GM12874 (cell line): ENCODE measurements at regions not wholly inside any gene's neighbourhood (a gene's known extent, or its start where the extent isn't known, plus 50 kb on each side); places are given as distances from the start of the nearest gene placed in this dataset.

Source experiments
- TF ChIP-seq, protein P1 (sequence below): IDR thresholded peaks from 2 replicates; pipeline ENCODE4 v1.5.1; 2011; ENCODE audit warnings: low read depth, mild to moderate bottlenecking, control low read depth, low read length, moderate library complexity; ENCODE audit not compliant: insufficient read depth

DNA sequence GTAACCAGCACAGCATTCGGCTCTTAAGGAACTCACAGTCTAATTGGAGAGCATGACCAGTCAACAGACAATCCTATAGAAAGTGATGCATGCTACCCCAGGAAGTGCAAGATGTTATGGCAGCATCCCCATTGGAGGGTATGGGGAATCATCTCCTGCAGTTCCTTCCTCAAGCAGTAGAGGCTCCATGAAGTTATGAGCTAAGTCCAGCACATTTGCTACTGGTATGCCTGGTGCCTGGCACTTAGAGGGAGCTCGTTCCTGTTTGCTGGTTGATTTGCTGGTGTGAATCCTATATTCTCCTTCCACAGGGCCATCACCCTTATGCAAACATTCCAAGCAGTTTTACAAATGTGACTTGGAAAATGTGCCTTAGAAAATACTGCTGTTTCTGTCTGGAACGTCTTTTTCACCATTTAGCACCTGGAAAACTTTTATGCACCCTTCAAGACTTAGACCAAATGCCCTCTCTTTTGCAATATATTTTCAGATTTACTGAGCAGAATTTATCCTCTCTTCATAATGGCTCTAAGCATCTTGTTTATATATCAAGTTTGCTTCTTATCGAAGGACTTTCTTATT lies 136.1 kb upstream of the WSCD2 start:
- TF ChIP-seq, protein P1, sequence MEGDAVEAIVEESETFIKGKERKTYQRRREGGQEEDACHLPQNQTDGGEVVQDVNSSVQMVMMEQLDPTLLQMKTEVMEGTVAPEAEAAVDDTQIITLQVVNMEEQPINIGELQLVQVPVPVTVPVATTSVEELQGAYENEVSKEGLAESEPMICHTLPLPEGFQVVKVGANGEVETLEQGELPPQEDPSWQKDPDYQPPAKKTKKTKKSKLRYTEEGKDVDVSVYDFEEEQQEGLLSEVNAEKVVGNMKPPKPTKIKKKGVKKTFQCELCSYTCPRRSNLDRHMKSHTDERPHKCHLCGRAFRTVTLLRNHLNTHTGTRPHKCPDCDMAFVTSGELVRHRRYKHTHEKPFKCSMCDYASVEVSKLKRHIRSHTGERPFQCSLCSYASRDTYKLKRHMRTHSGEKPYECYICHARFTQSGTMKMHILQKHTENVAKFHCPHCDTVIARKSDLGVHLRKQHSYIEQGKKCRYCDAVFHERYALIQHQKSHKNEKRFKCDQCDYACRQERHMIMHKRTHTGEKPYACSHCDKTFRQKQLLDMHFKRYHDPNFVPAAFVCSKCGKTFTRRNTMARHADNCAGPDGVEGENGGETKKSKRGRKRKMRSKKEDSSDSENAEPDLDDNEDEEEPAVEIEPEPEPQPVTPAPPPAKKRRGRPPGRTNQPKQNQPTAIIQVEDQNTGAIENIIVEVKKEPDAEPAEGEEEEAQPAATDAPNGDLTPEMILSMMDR = peak; percentile 61; the same call in 1 of the 2 replicates

DNA sequence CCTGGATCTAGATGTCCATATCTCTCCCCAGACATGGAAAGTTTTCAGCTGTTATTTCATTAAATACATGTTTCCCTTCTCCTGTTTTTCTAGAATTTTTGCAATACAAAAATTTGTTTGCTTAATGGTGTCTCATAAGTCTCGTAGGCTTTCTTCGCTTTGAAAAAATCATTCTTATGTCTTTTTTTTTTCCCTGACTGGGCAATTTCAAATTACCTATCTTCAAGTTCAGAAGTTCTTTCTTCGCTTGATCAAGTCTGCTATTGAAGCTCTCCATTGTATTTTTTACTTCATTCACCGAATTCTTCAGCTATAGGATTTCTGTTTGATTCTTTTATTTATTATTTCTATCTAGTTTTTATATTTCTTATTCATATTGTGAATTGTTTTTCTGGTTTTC lies 130.2 kb upstream of the WSCD2 start:
- TF ChIP-seq, protein P1 = no peak

DNA sequence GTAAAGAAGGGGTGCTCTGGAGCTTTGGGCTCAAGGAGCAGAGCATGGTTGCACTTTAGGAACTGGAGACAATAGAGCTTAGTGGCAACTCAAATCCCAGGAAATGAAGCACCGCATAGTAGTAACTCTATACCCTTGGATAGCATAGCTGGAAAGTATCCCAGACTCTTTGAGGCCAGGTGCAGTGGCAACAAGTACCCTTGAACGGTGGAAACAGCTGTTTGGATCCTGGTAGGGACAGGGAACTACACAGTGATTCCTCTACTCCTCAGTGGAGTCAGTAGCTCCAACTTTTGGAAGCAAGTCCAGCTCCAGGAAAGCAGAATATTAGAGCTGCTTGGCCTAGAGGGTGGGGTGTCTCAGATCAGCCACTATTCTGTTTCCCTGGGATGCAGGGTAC lies 129.0 kb upstream of the WSCD2 start:
- TF ChIP-seq, protein P1 = no peak

DNA sequence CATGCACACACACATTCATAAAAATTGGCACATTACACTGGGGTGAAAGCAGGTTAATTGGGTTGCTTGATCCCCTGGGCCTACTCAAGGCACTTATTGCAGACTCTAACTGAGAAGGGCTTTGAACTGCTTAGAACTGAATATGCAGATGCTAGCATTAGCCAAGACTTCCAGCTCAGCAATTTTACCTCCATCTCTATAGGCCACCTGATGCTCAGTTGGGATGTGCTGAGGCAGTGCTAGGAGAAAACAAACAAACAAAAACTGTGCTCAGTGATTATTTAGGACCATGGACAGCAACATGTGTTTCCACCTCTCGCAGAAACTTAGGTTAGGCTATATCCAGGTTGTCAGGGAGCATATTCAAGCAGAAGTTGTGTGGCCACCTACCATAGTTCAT lies 124.8 kb upstream of the WSCD2 start:
- TF ChIP-seq, protein P1 = no peak

DNA sequence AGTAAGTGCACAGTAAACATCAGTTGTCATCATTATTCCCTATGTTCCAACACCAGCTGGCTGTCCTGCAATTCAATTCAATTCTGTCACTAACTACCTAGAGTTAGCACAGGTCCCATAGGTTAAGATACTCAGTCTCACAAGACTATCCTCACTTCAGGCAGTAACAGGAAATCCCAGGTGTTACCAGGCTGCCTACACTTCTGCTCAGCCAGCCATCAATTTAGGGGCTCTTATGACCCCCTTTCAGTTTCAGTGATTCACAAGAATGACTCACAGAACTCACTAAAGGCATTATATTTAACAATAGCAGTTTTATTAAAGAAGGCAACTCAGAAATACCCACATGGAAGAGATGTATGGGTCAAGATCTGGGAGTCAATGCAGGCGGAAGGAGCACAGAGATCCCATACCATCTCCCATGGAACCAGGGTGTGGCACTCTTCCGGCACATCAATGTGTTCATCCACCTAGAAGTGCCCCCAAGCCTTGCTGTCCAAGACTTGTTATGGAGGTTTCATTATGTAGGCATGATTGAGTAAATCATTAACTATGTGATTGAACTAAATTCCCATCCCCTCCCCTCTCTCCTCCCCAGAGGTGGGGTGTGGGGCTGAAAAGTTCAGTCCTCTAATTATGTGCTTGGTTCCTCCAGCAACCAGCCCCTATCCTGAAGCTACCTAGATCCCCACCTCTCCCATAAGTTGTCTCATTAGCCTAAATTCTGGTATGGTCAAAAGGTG lies 120.8 kb upstream of the WSCD2 start:
- TF ChIP-seq, protein P1 = no peak

DNA sequence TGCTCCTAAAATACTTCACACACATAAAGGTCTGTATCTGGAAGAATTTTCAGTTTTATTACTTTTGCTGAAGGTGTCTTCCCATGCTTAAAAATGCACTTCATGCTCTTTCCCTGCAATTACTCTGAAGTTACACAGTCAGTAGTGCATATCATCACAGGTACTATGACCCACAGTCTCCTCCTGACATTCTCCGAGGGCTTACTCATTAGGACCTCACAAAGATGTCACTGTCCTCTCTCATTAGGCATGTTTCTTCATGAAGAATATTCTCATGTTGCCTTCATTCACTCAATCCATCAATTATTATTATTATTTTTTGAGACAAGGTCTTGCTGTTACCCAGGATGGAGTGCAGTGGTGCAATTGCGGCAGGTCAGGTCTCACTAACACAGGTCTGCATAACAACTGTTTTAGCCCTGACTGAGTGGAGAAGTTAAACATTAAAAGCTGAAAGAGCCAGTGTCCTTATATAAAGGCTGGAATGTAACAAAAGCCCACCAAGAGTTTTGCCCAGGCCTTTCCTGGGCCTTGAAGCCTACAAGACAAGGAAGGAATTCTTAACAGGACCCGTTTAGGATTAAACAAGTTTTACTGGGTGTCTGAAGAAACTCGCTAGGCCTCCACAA lies 119.5 kb upstream of the WSCD2 start:
- TF ChIP-seq, protein P1 = no peak

DNA sequence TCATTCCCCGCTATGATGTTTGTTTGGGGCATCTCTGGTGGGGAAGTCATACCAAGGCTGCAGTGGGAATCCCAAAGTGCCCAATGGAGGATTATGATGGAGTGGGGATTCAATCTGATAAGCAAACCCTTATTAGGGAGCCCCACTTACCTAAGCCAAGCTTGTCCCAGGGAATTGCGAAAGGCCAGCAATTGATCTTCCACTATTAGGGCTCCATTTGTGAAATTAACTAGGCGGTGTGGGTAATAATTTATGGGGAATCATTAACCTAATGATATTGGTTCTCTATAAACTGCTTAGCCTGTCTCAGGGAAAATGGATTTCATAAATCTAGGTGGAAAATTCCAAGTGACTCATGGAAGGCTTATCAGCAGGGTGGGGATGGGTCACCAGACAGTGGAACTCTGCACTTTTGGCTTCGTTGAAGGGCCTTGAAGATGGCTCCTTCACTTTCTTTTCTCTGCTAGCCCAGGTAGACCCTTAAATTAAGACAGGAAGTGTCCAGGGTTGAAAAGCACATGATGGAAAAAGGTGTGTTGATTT lies 113.0 kb upstream of the WSCD2 start:
- TF ChIP-seq, protein P1 = no peak
